Astrocyte of the cerebellum (primary cell): ENCODE measurements at regions not wholly inside any gene's neighbourhood (a gene's known extent, or its start where the extent isn't known, plus 50 kb on each side); places are given as distances from the start of the nearest gene placed in this dataset.
"Not testable (repeated sequence)": the region's sequence is repeated elsewhere in the genome, so short reads cannot be mapped to it uniquely, and the experiment has no call there.

Experiments
- DNase-seq: peaks from one replicate; pipeline ENCODE4 v3.0.0-alpha.2; 2011; ENCODE audit warnings: low read depth
- H3K4me3 ChIP-seq: 2 replicates; pipeline ENCODE4 v1.5.1; 2011; ENCODE audit warnings: mild to moderate bottlenecking, low read depth, low read length, moderate library complexity
- CTCF ChIP-seq: IDR thresholded peaks from 2 replicates; pipeline ENCODE4 v1.5.1; 2012; ENCODE audit warnings: low read length, low read depth, moderate library complexity, mild to moderate bottlenecking; ENCODE audit errors: missing control alignments
- in situ Hi-C: cut with HindIII; loops from 2 replicates; pipeline ENCODE4 v1.10.0; 2017; ENCODE audit warnings: low sequenced_read_pairs

- no peak for DNase-seq
- H3K4me3 ChIP-seq: no peak overlapping the region
- TF ChIP-seq CTCF: no peak
- in situ Hi-C loops: no loop called here
Measured at GRCh38 chr13:111490611-111491010, 170.2 kb downstream of the TEX29 start.

GRCh38 chr13:111491021-111491420 lies 170.6 kb downstream of the TEX29 start:
- no peak overlapping the region for H3K4me3 ChIP-seq
- in situ Hi-C loops: no loop called here
- TF ChIP-seq CTCF: no peak
- DNase-seq: no peak

- DNase-seq: no peak
- in situ Hi-C loops: no loop called here
- TF ChIP-seq CTCF: no peak
- no peak overlapping the region for H3K4me3 ChIP-seq
Measured at GRCh38 chr13:111491659-111492058, 171.2 kb downstream of the TEX29 start.

- no peak overlapping the region for H3K4me3 ChIP-seq
- DNase-seq: no peak
- in situ Hi-C loops: no loop called here
- no peak for TF ChIP-seq CTCF
Measured at GRCh38 chr13:111492341-111492950, 172.0 kb downstream of the TEX29 start.

- no peak for TF ChIP-seq CTCF
- in situ Hi-C loops: no loop called here
Measured at GRCh38 chr13:111492958-111493357, 172.5 kb downstream of the TEX29 start.

GRCh38 chr13:111493468-111493867 lies 173.0 kb downstream of the TEX29 start:
- in situ Hi-C loops: no loop called here
- DNase-seq: no peak
- H3K4me3 ChIP-seq: no peak overlapping the region
- TF ChIP-seq CTCF: no peak

More at GRCh38 chr13:111492958-111493357, 172.5 kb downstream of the TEX29 start:
- no peak for DNase-seq
- H3K4me3 ChIP-seq: no peak overlapping the region

- in situ Hi-C loops: no loop called here
- no peak for DNase-seq
- no peak for TF ChIP-seq CTCF
- no peak overlapping the region for H3K4me3 ChIP-seq
Measured at GRCh38 chr13:111494641-111495040, 174.2 kb downstream of the TEX29 start.

- in situ Hi-C loops, H3K4me3 ChIP-seq, DNase-seq: not testable (repeated sequence)
Measured at GRCh38 chr13:111501596-111502535, 181.4 kb downstream of the TEX29 start.
